ENCODE measurements at regions not wholly inside any gene's neighbourhood (a gene's known extent, or its start where the extent isn't known, plus 50 kb on each side); places are given as distances from the start of the nearest gene placed in this dataset.

DNA sequence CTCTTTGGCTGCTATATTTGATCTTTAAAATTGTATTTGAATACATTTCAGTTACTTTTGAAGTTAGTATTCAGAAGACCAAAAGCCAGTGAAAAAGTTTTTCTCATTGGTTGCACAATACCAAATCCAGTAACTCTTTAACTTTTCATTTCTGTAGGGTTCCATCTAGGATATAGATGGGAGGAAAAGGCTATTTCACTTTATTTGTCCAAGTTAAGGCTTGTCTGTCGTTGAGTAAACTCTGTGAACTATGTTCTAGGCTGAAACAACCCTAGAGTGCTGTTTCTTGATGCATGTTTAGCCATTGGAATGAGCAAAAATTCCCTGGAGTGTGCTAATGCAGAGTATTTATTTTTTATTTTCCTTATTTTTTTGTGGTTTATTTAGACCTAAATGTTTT lies 834.7 kb upstream of the KCND2 start:
- Histone ChIP-seq H3K27ac (no peak overlapping the region), H3K9me3 (peaks cover 0 to 3% (median 0%) of the 10 kb centered on the region in 12 donors), H3K4me1 (no peaks in the 10 kb centered on the region), H3K36me3 (no peaks in the 10 kb centered on the region), H3K4me3 (no peak overlapping the region), H3K27me3 (no peaks in the 10 kb centered on the region)
- TF ChIP-seq CTCF (IDR thresholded peaks at IDR 0.05) (no peak), POLR2A (IDR thresholded peaks at IDR 0.05) (no peak)
- DNase-seq = no peak
- no peak for ATAC-seq
- 11 to 29% (median 14%) methylated on average over 1 of the region's 1 CpG for WGBS, 4 donors
- intact Hi-C loops (cut with DNase I) = no loop called here

DNA sequence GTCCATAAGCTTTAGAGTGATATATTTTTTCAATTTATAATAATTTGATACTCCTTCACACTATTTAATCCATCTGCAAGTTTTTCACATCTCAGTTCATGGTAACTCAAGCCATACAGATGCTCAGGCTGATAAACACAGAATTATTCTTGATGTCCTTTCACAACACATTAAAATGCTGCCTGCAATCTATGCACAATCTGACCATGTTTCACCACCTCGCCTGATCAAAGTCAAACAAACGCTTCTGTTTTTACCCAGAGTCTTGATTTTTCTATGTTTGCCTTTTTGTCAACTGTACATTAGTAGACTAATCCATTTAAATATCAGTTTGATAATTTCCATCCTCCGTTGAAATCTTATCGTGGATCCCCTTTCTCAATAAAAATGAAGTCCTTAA lies 833.8 kb upstream of the KCND2 start:
- ATAC-seq (no peak), DNase-seq (no peak)
- Histone ChIP-seq H3K27me3 (no peaks in the 10 kb centered on the region), H3K36me3 (no peaks in the 10 kb centered on the region), H3K4me1 (no peaks in the 10 kb centered on the region), H3K4me3 (no peak overlapping the region), H3K27ac (no peak overlapping the region), H3K9me3 (peaks cover 0 to 3% (median 0%) of the 10 kb centered on the region in 12 donors)
- intact Hi-C loops (cut with DNase I) = no loop called here
- WGBS, 4 donors = 68 to 76% (median 75%) methylated on average over 4 of the region's 4 CpGs
- no peak for TF ChIP-seq CTCF (IDR thresholded peaks at IDR 0.05)
- no peak for TF ChIP-seq POLR2A (IDR thresholded peaks at IDR 0.05)

DNA sequence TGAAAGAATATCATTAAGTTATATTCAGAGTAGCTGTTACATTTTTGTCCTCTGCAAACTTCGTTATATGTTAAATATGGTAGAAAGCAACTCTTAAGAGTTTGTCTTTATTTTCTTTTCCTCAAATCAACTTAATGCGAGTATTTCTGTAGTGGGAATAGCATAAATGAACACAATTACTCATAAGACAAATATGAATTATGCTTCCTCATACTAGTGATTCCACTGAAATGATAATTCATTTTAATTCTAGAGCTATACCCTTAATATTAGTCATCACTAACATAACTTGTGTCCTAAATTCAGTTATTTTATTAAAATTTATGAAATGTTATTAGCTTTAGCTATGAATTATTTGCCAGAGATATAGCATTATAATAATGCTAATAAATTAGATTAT lies 820.6 kb upstream of the KCND2 start:
- Histone ChIP-seq H3K4me3 (no peak overlapping the region), H3K27me3 (no peaks in the 10 kb centered on the region), H3K9me3 (no peaks in the 10 kb centered on the region), H3K36me3 (no peaks in the 10 kb centered on the region), H3K27ac (no peak overlapping the region), H3K4me1 (no peaks in the 10 kb centered on the region)
- no peak for DNase-seq
- intact Hi-C loops (cut with DNase I) = loop anchor here in 1 of 10 donors (10.0 kb wide), 1 partner anchor 58 kb away; no protein-coding TSS in a partner anchor
- WGBS, 4 donors = 59 to 67% (median 64%) methylated on average over 2 of the region's 2 CpGs
- no peak for TF ChIP-seq CTCF (IDR thresholded peaks at IDR 0.05)
- no peak for TF ChIP-seq POLR2A (IDR thresholded peaks at IDR 0.05)
- no peak for ATAC-seq

GRCh38 chr7:119465798-119466305 lies 807.1 kb upstream of the KCND2 start:
- intact Hi-C loops (cut with DNase I) = no loop called here
- Histone ChIP-seq H3K4me1 (no peaks in the 10 kb centered on the region), H3K27ac (no peak overlapping the region), H3K4me3 (no peak overlapping the region), H3K36me3 (no peaks in the 10 kb centered on the region), H3K27me3 (no peaks in the 10 kb centered on the region), H3K9me3 (no peaks in the 10 kb centered on the region)
- 12 to 26% (median 24%) methylated on average over 1 of the region's 1 CpG for WGBS, 4 donors
- no peak for ATAC-seq
- TF ChIP-seq CTCF (IDR thresholded peaks at IDR 0.05) (no peak), POLR2A (IDR thresholded peaks at IDR 0.05) (no peak)
- no peak for DNase-seq

Data from heart left ventricle (tissue), 16 donors.